ENCODE measurements at regions not wholly inside any gene's neighbourhood (a gene's known extent, or its start where the extent isn't known, plus 50 kb on each side); places are given as distances from the start of the nearest gene placed in this dataset.

- no peak for DNase-seq (ENCODE audit: low read depth)
Observed at GRCh38 chr6:92827104-92827503, 592.3 kb downstream of the EPHA7 start.

- DNase-seq (ENCODE audit: low read depth), result no peak
Observed at GRCh38 chr6:92826633-92827032, 592.7 kb downstream of the EPHA7 start.

- DNase-seq (ENCODE audit: low read depth), result no peak
Observed at GRCh38 chr6:92822222-92822621, 597.1 kb downstream of the EPHA7 start.

GRCh38 chr6:92820601-92821000 is 598.8 kb downstream of the EPHA7 start:
- DNase-seq (ENCODE audit: low read depth), result no peak

GRCh38 chr6:92810913-92811312 is 608.4 kb downstream of the EPHA7 start:
- peak; percentile 46 for DNase-seq (ENCODE audit: low read depth)

- DNase-seq (ENCODE audit: low read depth), result no peak
Observed at GRCh38 chr6:92806254-92806653, 613.1 kb downstream of the EPHA7 start.

GRCh38 chr6:92791403-92791802 is 628.0 kb downstream of the EPHA7 start:
- DNase-seq (ENCODE audit: low read depth), result no peak

GRCh38 chr6:92790381-92790780 is 629.0 kb downstream of the EPHA7 start:
- DNase-seq (ENCODE audit: low read depth), result no peak

GRCh38 chr6:92784235-92784634 is 635.1 kb downstream of the EPHA7 start:
- no peak for DNase-seq (ENCODE audit: low read depth)

- DNase-seq (ENCODE audit: low read depth), result peak; percentile 87
Observed at GRCh38 chr6:92779746-92780145, 639.6 kb downstream of the EPHA7 start.

- DNase-seq (ENCODE audit: low read depth), result peak; percentile 73
Observed at GRCh38 chr6:92777146-92777740, 642.1 kb downstream of the EPHA7 start.

- no peak for DNase-seq (ENCODE audit: low read depth)
Observed at GRCh38 chr6:92770540-92770939, 648.8 kb downstream of the EPHA7 start.

- peak; percentile 19 for DNase-seq (ENCODE audit: low read depth)
Observed at GRCh38 chr6:92767101-92767500, 652.3 kb downstream of the EPHA7 start.

- DNase-seq (ENCODE audit: low read depth), result no peak
Observed at GRCh38 chr6:92763680-92764079, 655.7 kb downstream of the EPHA7 start.

- no peak for DNase-seq (ENCODE audit: low read depth)
Observed at GRCh38 chr6:92763274-92763584, 656.1 kb downstream of the EPHA7 start.

- no peak for DNase-seq (ENCODE audit: low read depth)
Observed at GRCh38 chr6:92762443-92763273, 656.7 kb downstream of the EPHA7 start.

- no peak for DNase-seq (ENCODE audit: low read depth)
Observed at GRCh38 chr6:92759178-92759577, 660.2 kb downstream of the EPHA7 start.

- DNase-seq (ENCODE audit: low read depth), result no peak
Observed at GRCh38 chr6:92757925-92758324, 661.4 kb downstream of the EPHA7 start.

GRCh38 chr6:92756912-92757311 is 662.4 kb downstream of the EPHA7 start:
- peak; percentile 44 for DNase-seq (ENCODE audit: low read depth)

GRCh38 chr6:92753956-92754355 is 665.4 kb downstream of the EPHA7 start:
- peak; percentile 4 for DNase-seq (ENCODE audit: low read depth)

- DNase-seq (ENCODE audit: low read depth), result no peak
Observed at GRCh38 chr6:92752114-92752513, 667.2 kb downstream of the EPHA7 start.

- peak; percentile 18 for DNase-seq (ENCODE audit: low read depth)
Observed at GRCh38 chr6:92748131-92748530, 671.2 kb downstream of the EPHA7 start.

- no peak for DNase-seq (ENCODE audit: low read depth)
Observed at GRCh38 chr6:92737983-92738382, 681.4 kb downstream of the EPHA7 start.

Data from renal cortical epithelial cell (primary cell).